ENCODE measurements at regions not wholly inside any gene's neighbourhood (a gene's known extent, or its start where the extent isn't known, plus 50 kb on each side); places are given as distances from the start of the nearest gene placed in this dataset.
"Not testable (repeated sequence)": the region's sequence is repeated elsewhere in the genome, so short reads cannot be mapped to it uniquely, and the experiment has no call there.

DNA sequence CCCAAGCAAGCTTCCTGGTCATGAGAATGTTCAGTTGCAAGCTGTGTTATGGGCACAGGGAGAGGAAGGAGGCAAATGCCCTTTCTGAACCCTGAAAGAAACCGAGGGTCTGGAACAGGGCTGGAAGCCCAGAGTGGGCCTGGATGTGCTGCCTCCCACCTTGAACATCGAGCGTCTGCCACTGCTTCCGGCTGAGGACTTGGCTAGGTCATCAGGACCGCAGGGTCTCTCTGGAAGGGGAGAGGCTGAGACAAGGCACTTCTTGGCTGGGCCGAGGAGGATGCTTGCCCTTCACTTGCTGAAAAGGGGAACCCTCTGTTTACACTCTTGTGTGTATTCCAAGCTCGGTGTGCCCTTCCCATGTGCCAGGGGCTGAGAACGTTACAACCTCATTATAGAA, 168.0 kb upstream of the C1orf174 start:
- DNase-seq, result no peak

DNA sequence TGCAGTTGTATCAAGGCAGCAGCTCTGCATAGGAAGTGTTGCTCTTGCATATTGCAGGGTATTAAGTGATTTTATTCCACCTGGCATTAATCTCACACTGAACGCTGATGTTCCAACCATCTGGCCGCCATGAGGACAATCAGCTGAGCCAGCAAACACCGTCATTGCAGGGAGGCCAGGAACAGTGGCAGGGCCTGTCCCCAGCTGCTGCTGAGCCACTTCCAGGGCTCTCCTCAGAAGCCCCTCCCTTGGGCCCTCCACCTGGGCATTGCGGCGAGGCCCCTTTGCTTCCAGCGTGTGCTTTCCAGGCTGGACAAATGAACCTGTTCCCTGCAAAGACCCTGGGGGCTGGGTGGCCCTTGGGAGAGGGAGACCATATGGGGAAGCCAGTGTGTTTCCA, 171.6 kb upstream of the C1orf174 start:
- DNase-seq, result no peak

DNA sequence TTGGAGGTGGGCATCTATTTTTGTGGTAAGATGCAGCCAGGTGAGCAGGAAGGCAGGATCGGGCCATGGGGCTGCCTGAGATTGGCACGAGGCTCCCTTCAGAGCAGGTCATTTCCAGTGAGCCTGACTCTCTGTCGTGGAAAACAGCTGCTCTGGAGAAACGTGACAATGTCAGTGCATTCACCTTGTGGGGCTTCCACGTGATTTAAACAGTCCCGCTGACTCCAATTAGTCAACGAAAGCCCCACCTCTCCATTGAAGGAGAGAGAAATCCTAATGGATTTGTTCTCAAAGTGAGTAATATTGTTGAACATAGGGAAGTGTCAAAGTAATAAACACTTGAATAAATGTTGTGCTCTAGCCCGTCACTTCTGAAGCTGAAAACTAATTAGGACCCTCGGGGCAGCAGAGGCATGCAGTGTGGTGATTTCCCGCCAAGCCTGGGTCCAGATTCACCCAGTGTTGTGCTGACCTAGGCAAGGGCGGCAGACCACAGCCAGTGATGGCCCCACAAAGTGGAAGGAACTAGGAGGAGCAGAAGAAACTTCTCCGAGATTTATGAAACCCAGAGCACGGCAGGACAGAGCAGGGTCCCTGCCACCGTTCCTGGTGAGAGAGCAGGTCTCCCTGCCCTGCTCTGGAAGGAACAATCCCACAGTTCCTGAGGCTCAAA, 172.5 kb upstream of the C1orf174 start:
- DNase-seq, result no peak

DNA sequence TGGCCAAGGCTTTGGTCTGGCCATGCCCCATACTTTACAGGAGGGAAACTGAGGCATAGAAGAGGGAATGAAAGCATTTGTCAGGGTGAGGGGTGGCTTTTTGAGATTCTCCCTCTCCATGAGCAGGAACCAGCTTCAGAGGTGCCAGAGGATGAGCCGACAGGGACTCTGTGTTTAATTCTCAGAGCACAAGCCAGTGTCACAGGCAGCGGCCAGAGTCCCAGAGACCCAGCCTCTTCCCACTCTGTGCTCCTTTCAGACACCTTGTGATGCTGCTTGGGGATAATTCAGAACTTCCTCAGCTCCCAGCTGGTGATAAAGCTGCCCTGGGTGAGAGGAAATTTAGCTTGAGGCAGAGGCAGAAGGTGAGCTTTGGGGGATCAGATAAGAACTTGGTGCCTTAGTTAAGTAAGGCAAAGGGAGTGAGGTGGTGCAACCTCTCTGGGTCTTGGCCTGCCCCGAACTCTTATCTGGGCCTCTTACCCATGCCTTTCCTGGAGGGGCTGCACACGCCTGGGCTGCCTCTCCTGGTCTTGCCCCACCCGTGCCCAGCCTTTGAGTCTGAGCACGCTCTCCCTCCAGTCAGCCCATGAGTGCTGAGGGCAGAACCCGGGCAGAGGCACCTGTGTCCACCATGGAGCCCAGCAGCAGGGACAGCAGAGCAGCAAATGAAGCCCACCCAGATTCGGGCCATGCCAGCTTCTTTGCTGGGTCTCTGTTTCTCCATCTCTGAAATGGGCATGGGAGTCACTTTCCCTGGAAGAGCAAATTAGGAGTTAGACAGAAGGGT, 175.6 kb upstream of the C1orf174 start:
- DNase-seq, result no peak

DNA sequence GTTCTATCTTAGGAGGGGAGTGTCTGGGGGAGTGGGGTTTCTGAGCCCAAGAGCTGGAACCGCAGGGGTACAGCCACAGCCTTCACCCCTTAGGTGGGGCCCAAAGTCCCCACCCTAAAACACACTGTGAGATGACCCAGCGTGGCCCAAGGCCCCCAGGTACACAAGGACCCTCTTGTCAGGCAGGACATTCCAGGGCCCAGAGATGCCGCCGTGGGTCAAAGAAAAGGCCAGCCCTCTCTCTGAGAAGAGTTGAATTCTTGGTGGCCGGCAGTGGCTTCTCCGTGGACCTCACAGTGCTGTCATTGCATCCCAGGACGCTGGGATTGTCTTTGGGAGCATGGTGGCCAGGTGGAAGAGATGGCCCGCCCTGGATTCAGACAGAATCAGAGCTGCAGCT, 176.3 kb upstream of the C1orf174 start:
- no peak for DNase-seq

DNA sequence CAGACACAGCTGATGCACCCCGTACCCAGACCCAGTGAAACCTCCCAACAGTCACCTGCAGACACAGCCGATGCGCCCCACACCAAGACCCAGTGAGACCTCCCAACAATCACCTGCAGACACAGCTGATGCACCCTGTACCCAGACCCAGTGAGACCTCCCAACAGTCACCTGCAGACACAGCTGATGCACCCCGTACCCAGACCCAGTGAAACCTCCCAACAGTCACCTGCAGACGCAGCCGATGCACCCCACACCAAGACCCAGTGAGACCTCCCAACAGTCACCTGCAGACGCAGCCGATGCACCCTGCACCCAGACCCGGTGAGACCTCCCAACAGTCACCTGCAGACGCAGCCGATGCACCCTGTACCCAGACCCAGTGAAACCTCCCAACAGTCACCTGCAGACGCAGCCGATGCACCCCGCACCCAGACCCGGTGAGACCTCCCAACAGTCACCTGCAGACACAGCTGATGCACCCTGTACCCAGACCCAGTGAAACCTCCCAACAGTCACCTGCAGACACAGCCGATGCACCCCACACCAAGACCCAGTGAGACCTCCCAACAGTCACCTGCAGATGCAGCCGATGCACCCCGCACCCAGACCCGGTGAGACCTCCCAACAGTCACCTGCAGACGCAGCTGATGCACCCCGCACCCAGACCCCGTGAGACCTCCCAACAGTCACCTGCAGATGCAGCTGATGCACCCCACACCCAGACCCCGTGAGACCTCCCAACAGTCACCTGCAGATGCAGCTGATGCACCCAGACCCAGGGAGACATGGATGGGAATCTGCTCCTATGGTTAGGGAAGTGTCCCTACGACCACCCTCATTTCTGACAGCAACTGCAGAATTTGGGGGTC, 178.3 kb upstream of the C1orf174 start:
- not testable (repeated sequence) for DNase-seq

DNA sequence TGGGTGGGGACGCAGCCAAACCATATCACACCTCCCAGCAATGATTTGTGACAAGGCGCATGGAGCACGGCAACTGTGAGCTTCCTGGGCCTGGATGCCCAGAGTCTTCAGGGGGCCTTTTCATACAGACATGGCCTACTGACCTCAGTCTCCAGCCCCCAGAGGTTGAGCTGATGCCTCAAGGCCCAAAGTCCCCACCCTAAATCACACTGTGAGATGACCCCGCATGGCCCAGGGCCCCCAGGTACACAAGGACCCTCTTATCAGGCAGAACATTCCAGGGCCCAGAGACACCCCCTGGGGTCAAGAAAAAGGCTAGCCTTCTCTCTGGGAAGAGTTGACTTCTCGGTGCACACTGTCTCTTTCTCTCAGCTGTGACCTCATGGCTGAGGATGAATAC, 179.7 kb upstream of the C1orf174 start:
- DNase-seq, result no peak

DNA sequence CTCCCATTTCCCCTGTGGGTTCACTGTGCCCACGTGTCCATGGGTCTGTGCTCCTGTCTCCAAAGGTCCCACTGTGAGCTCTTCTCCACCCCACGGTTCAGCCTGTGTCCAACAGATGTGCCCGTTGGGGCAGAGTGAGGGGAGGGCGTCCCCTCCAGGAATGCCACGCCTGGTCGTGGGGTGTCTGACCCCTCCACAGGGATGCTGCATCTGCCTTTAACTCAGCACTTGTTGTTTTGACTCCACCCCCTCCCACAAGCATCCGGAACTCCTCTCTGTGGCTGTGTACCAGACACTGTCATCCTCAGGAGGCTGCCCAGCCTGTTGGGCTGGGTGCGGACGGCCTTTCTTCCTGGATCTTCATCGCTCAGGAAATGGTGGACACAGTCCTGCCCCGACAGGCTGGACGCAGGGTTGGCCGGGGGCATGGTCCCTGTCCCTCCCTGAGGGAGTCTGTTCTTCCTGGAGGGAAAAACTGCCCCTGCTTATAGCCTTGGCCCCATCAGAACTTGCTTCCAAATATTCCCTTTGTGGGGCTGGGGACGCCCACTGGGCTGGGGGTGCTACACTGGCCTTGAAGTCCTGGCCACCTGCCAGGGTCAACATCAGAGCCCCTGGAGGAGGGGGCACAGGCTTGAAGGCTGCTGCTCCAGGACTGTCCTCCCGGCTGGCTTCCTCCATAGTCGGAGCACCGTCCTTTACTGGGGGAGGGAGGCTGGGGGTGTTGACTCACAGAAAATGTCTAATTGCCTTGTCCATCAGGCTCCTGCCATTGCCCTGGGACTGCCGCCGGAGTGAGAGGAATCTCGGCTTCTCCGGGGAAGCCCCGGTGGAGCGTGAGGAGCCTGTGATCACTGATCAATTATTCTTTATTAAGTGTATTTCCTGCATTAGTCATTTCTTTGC, 182.0 kb upstream of the C1orf174 start:
- DNase-seq, result no peak

DNA sequence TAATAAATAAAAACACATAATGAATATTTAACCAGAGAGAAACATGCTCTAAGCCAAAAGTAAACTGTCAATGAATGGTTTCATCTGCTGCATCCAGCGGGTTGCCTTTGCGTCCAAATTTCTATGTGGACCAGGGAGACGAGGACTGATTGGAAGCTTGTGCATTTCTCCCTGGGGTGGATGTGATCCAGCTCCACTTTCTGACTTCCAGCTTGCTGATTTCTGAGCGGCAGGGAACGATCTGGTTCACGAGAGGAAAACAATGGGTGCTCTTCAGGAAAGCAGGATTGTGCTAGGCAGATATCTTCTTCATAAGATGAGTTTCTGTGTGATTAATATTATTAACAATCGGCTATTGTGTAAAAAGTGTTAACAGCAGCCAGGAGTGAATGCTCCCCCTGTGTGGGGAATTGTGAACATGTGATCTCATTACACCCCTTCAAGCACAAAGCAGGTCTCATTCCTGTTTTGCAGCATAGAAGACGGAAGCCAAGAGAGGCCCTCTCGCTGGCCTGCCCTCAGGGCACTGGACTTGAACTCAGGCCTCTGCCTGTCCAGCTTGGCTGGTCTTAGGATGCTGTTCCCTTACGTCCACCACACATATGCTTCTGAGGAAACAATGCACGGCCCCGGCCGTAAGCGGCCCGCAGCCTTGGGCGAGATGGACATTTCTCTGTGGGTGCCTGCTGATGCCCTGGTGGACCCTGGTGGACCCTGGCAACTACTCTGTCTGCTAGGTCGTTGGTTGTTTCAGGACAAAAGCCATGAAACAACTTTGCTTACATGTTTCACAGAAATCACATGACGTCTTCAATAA, 183.4 kb upstream of the C1orf174 start:
- DNase-seq, result no peak

DNA sequence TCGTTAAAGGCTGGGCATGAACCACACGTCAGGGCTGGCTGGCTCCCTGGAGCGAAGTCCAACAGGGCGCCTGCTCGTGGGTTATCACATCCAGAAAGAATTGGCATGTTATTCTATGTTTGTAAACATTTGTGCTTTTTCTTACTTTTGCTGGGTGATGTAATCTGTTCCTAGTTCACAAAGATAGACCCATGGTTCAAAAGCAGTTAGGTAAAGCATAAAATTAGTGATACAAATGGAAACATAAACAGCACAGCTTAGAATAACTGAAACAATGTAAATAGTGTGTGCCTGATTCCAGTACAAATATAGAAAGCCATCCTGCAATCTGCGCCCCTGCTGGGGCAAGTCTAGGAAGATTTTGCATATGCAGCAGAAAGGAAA, 184.0 kb upstream of the C1orf174 start:
- no peak for DNase-seq

DNA sequence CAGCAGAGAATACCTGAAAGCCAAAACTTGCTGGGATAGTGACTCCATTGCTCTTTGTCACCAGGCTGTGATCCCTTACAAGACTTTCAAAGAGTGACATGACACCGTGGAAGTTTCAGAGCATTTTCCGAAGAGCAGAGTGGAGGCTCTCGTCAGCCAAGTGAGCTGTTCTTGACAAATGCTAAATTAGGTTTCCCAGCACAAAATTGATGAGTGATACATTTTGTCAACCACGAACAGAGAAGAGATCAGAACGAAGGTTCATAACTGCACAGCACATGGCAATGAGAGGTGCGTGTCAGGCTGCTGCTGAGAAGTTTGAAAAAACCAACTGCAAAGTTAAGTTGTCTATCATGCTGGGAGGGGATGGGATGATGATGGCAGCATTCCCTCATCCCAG, 184.4 kb upstream of the C1orf174 start:
- no peak for DNase-seq

DNA sequence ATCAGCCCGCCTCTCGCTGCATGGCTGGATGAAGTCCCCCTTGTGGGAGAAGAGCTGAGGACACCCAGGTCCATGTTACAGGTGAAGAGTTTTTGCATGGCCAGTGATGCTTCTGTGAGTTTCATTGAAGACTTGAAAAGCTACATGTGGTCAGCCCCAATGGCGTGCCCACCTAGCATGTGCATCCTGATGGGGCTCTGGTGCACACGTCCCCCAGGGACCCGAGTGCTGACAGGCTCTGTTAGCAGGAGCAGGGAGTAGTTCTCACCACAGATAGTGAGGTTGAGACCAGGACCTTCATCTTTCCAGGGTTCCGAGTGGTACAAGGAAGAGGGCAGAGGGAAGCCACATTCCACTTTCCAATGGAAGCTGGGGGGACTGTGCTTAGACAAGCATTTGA, 184.8 kb upstream of the C1orf174 start:
- no peak for DNase-seq

DNA sequence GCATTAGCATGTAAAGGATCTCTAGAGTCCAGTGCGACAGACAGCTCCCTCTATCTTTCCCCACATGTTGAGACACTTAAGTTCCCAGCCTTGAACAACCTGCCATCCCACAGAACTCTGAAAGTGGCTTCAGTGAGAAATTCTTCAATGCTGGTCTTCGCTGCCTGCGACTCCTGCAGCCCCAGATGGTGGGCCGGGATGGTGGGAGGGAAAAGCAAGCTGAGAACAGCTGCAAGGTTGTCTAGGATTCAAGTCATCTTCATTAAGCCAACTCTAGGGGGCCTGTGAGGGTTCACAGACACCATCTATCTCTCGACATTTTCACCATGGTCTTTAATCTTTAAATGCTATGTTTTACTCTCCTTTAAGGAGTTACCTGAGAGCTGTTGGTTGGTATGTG, 185.5 kb upstream of the C1orf174 start:
- no peak for DNase-seq

DNA sequence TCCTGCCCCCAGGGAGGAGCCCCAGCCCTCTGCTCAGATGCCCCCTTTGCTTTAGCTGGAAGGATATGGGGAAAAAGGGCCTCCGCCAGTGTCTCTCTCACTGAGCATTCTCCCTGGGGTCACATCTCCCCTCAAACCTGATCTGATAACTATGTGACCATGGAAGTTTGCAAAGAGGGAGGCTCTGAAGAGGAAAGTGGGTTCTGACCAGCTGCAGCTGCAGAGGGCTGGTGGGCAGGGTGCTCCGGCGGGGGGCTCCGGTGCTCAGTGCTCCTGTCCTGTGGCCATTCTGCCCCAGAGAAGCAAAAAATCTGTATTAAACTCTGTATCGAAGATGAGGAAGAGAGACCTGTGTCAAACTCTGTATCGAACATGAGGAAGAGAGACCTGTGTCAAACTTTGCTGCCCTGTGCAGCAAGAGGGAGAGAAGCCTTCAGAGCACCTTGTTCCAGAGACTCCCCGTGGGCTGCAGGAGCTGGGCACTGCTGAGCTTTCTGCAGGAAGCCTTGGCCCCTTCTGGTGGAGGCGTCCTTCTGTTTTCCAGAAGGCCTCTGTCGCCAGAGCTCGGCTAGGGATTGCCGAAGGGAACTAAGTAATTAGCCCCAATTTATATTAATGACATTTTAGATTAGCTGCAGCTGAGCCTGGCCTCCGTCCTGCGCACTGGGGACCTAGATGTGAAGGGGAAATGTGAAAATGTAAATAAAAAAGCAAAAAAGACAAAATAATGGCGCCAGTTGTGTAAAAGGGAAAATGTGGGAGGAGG, 186.2 kb upstream of the C1orf174 start:
- no peak for DNase-seq

DNA sequence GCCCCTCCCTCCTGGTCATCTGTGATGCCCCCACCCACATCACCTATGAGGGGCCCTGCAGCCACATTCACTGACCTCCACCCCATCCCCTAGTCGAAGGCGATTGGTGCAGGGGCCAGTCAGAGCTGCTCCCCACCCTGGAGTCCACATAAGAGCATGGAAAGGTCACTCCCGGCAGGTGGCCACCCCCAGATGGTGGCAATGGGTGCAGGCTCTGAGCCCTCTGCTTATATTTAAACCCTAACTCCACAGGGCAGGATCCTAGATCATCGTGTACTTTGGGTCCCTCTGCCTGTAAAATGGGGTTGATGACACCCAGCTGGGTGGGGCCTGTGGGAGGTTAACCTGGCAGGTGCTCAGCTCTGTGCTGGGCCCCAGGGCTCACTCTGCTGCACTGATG, 186.8 kb upstream of the C1orf174 start:
- DNase-seq, result no peak

DNA sequence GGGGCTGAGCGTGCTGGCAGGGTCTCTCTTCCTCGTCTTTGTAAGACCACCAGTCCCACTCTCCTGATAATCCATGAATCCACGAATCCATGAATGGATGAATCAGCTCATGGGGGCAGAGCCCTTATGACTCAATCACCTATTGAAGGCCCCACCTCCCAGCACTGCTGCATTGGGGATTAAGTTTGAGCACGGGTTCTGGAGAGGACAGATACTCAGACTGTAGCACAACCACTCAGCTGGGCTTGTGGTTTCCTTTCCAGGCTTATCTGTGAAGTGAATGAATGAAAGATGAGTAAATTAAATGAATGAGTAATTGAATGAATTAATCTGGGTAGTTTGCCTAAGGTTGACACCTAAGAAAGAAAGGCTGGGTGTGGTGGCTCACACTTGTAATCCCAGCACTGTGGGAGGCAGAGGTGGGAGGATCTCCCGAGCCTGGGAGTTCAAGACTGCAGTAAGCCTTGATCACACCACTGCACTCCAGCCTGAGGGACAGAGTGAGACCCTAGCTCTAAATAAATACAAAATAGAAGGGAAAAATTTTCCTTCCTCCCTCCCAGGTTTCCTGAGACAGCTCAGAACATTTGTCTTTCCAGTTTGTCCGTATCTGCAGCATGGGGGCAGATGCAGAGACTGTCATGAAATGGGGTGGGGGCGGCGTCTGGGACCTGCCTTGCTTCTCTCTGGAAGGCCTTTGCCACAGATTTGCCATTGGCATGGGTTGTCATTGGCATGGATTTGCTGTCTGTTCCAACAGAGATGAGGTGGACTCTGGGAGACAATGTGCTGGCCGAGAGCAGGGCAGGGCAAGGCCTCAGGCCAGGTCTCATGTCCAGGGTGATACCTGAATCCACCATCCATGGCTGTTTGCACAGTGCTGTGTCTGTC, 187.7 kb upstream of the C1orf174 start:
- DNase-seq, result no peak

DNA sequence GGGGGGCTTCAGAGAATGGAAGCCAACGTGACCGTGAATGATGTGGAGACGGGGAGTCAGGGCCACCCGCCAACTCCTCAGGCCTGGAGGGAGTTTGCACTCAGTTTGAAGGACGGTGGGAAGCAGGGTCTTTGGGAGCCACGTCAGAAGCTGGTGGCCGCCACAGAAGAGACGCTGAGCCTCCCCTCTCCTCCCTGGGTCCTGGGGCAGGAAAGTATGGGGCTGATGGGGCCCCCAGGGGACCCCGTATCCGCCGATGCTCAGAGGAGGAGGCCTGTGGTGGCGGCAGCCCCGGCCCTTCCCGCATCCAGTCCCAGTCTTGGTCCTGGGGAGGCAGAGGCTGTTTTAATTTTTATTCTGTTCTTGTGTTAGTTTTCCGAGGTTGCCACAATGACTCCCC, 188.6 kb upstream of the C1orf174 start:
- no peak for DNase-seq

DNA sequence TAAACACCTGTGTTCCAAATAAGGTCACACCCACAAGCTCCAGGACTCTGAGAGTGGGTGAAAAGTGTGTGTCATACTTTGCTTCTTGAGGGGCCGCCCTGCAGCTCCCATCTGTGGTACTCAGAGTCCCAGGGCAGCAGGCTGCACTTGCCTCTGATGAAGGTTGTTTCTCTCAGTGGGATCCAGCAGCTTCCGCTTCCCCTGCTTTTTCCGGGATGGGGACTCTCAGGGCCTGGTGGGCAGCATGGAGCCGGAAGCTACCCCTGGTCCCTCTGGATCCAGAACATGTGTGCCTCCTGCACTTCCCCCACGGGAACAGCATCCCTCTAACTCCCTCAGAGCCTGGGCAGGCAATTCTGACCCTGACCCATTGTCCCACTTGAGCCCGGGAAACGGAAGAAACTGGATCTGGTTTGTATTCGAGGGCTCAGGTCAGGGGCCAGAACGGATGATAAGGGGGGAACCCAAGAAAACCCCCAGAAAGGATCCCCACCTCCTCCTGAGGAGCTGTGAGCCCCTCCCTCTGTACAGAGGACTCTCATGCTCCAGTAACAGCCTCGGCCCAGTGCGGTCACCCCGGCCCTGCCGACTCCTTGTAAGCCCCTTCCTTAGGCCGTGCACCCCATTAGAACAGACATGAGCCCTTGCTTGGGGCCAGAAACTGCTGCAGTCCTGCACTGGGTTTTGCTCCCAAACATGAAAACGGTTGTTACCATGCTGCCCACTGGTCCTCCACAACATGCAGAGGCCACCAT, 189.5 kb upstream of the C1orf174 start:
- no peak for DNase-seq

DNA sequence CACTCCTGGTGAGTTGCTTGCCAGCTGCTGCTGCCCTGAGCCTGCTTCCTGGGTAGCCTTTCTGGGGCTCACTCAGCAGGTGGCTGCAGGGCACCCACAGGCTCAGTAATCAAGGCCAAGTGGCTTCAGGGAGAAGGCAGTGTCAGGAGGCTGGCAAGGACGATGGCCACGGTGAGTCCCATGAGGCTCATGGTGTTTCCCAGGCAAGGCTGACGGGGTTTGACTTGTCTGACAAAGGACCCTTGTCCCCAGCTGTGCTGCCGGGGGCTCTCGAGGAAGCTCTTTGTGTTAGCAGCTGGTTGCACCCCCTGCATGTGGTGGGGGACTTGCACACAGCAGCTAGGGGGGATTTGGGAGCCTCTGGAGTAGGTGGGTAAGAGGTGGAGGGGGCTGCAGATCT, 190.5 kb upstream of the C1orf174 start:
- DNase-seq, result no peak
